Pancreas (tissue), 10 donors: ENCODE measurements at regions not wholly inside any gene's neighbourhood (a gene's known extent, or its start where the extent isn't known, plus 50 kb on each side); places are given as distances from the start of the nearest gene placed in this dataset.

Source experiments
- ATAC-seq, 4 donors: fragments of 200-7000 bp; cut with Tn5 transposase; one replicate each; pipeline versions ENCODE4 v1.8.0 to v1.9.1; 2020; ENCODE audit warnings: mild to moderate bottlenecking in 4 of 4, moderate library complexity in 4 of 4
- DNase-seq, 6 donors: peaks; one replicate each; pipeline ENCODE4 v3.0.0-alpha.2; 2020
- FAIRE-seq: peaks from 2 replicates; lab custom pipeline; 2012; peaks lifted over from hg19 to GRCh38; lab: Jason Lieb, UNC
- H3K27ac ChIP-seq, 4 donors: fragments of 200-600 bp; sonication (generic); 1 replicate in 3 of 4; 2 replicates in 1 of 4; pipeline versions ENCODE4 v1.5.0 to v1.8.0; 2020
- H3K27me3 ChIP-seq, 4 donors: fragments of 200-600 bp; one replicate each; pipeline ENCODE4 v1.8.0; 2021
- H3K36me3 ChIP-seq, 3 donors: fragments of 200-600 bp; sonication (generic) in 1 of 3; one replicate each; pipeline versions ENCODE4 v1.5.0 to v1.8.0; 2020 to 2021
- H3K4me1 ChIP-seq, 3 donors: fragments of 200-600 bp; one replicate each; pipeline ENCODE4 v1.8.0; 2021
- H3K4me3 ChIP-seq, 4 donors: fragments of 200-600 bp; sonication (generic) in 2 of 4; one replicate each; pipeline versions ENCODE4 v1.5.0 to v1.8.0; 2020 to 2021
- H3K9me3 ChIP-seq, 4 donors: fragments of 200-600 bp; one replicate each; pipeline ENCODE4 v1.8.0; 2021
- WGBS, 2 donors: extraction: QIAGEN DNeasy Blood & Tissue Kit; methylation state at CpG; one replicate each; pipeline ENCODE4 v1.1.7; 2013; 5-methylcytosine and 5-hydroxymethylcytosine counted together
- intact Hi-C, 3 donors: fragments of 100-400 bp; cut with DNase I; formaldehyde crosslinking; loops; one replicate each; pipeline versions ENCODE4 v1.11.1 to v1.14.2; 2022
- TF ChIP-seq, protein P1 (sequence below), 4 donors: fragments of 200-600 bp; sonication (generic) in 3 of 4; IDR thresholded peaks; one replicate each; pipeline versions ENCODE4 v1.5.0 to v1.8.0; 2021; ENCODE audit warnings: antibody characterized with exemption in 4 of 4
- donor health status: healthy with polysubstance abuse.
- donor health status: DM: no; HTN: no; CAD: no; lungs with moderate emphysema.
- donor health status: DM: no; HTN: no; CAD: no.
- donor health status: control.
- donor health status: control.
- donor health status: Bipolar disorder and iron deficiency.
- donor health status: DM: yes; HTN: yes; CAD: no.
- donor health status: DM: no; HTN: no; CAD: no.
- donor health status: DM: no; HTN: no; CAD: no.
- donor health status: DM: yes; HTN: yes; CAD: no.

DNA sequence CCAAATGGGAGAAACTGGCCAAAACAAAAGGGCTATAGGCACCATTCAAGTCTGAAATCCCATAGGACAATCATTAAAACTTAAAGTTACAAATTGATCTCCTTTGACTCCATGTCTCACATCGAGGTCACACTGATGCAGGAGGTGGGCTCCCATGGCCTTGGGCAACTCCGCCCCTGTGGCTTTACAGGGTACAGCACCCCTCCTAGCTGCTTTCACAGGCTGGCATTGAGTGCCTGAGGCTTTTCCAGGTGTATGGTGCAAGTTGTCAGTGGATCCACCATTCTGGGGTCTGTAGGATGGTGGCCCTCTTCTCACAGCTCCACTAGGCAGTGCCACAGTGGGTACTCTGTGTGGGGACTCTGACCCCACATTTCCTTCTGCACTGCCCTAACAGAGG is 662.1 kb downstream of the XPNPEP1 start:
- Histone ChIP-seq H3K4me3 (no peak overlapping the region), H3K27ac (no peak overlapping the region), H3K27me3 (no peaks in the 10 kb centered on the region), H3K9me3 (no peaks in the 10 kb centered on the region), H3K4me1 (no peaks in the 10 kb centered on the region), H3K36me3 (no peaks in the 10 kb centered on the region)
- DNase-seq (no peak), ATAC-seq (no peak), FAIRE-seq (no peak)
- WGBS, 2 donors = 59 to 60% methylated on average over 2 of the region's 2 CpGs
- intact Hi-C loops = no loop called here
- TF ChIP-seq, protein P1, sequence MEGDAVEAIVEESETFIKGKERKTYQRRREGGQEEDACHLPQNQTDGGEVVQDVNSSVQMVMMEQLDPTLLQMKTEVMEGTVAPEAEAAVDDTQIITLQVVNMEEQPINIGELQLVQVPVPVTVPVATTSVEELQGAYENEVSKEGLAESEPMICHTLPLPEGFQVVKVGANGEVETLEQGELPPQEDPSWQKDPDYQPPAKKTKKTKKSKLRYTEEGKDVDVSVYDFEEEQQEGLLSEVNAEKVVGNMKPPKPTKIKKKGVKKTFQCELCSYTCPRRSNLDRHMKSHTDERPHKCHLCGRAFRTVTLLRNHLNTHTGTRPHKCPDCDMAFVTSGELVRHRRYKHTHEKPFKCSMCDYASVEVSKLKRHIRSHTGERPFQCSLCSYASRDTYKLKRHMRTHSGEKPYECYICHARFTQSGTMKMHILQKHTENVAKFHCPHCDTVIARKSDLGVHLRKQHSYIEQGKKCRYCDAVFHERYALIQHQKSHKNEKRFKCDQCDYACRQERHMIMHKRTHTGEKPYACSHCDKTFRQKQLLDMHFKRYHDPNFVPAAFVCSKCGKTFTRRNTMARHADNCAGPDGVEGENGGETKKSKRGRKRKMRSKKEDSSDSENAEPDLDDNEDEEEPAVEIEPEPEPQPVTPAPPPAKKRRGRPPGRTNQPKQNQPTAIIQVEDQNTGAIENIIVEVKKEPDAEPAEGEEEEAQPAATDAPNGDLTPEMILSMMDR (IDR thresholded peaks at IDR 0.05) = no peak

DNA sequence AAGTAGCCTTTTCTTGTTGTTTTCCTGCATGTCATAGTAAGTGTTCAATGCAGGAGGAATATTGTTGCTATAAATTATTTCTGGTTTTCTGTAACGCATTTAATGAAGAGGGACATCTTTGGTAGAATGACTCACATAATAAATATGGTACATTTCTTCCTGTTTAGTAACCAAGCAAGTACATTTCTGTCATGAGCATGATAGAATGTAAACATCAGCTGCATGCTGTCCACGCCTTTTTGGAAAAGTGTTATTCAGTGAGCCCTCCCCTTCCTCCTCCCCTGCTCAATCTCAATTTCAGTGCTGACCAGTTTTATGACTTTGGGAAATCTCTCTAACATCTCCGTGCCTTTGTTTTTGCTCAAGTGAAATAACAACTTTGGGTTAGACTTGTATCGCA is 664.0 kb downstream of the XPNPEP1 start:
- H3K27me3 ChIP-seq = no peaks in the 10 kb centered on the region
- H3K36me3 ChIP-seq = no peaks in the 10 kb centered on the region
- ATAC-seq (no peak), FAIRE-seq (no peak), DNase-seq (no peak)
- no peak overlapping the region for H3K4me3 ChIP-seq
- H3K27ac ChIP-seq = no peak overlapping the region
- whole genome bisulfite sequencing, 2 donors = 61 to 71% methylated on average over 4 of the region's 4 CpGs
- intact Hi-C loops = no loop called here
- H3K4me1 ChIP-seq = no peaks in the 10 kb centered on the region
- H3K9me3 ChIP-seq = no peaks in the 10 kb centered on the region
- TF ChIP-seq, protein P1 (IDR thresholded peaks at IDR 0.05) = no peak

DNA sequence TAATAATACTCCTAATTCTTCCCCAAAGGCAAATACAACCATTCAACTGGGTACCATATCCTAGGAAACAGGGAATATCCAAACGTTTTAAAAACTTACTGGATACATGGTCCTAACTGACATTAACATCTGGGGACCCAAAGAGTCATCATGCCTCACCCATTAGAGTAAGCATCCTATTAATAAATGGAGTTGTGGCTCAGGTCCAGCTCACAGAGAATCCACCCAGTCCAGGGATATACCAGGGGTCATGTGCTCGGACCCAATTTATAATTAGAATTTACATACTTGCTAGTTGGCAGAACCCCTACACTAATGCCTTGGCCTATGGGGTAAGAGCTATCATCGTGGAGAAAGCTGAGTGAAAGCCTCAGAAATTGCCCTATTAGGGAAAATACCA is 670.0 kb downstream of the XPNPEP1 start:
- WGBS, 2 donors = 62 to 66% methylated on average over 3 of the region's 3 CpGs
- Histone ChIP-seq H3K27ac (no peak overlapping the region), H3K4me3 (no peak overlapping the region), H3K27me3 (no peaks in the 10 kb centered on the region), H3K9me3 (no peaks in the 10 kb centered on the region), H3K4me1 (no peaks in the 10 kb centered on the region), H3K36me3 (no peaks in the 10 kb centered on the region)
- ATAC-seq (no peak), DNase-seq (no peak), FAIRE-seq (no peak)
- intact Hi-C loops = no loop called here
- TF ChIP-seq, protein P1 (IDR thresholded peaks at IDR 0.05) = no peak

DNA sequence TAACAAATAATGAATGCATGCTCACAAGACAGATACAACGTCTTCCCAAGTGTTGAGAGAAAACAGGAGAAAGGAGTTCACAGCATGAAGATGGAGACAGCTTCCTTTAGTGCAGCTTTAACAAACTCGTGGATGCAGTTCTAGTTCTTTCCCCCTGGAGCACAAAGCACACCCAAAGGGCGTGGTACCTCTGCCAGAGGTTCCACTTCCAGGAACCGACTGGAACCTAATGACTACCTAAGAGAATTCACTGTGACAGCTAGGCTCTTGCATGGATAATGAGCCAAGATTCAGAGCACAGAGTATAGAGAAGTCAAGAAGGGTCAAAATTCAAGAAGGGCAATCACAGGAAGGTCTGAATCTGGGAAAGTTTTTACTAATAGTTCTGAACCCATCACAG is 673.2 kb downstream of the XPNPEP1 start:
- Histone ChIP-seq H3K27ac (no peak overlapping the region), H3K4me1 (no peaks in the 10 kb centered on the region), H3K4me3 (no peak overlapping the region), H3K27me3 (no peaks in the 10 kb centered on the region), H3K9me3 (no peaks in the 10 kb centered on the region), H3K36me3 (no peaks in the 10 kb centered on the region)
- ATAC-seq = no peak
- TF ChIP-seq, protein P1 (IDR thresholded peaks at IDR 0.05) = no peak
- DNase-seq = no peak
- WGBS, 2 donors = 53 to 63% methylated on average over 4 of the region's 4 CpGs
- FAIRE-seq = no peak
- intact Hi-C loops = no loop called here

DNA sequence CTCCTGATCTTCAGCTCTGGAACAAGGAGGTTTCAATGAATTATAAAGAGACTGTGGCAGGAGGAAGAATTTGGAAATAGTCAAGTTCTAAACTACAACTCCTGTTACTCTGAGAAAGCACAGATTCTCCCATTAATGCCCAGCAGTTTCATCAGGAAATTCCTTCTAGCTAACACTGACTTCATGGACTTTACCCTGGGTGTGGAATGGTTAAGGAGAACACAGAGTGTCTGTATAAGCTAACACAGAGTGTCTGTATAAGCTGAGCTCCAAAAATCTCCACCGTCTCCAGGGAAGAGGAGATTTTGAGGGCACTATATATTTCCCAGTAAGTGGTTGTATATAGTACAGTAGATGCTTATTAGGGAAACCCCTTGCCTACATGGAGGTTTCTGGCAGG is 675.5 kb downstream of the XPNPEP1 start:
- TF ChIP-seq, protein P1 (IDR thresholded peaks at IDR 0.05) = no peak
- DNase-seq = no peak
- 54 to 75% methylated on average over 1 of the region's 1 CpG for WGBS, 2 donors
- H3K4me1 ChIP-seq = no peaks in the 10 kb centered on the region
- intact Hi-C loops = no loop called here
- ATAC-seq = no peak
- H3K9me3 ChIP-seq = no peaks in the 10 kb centered on the region
- no peak overlapping the region for H3K27ac ChIP-seq
- no peak overlapping the region for H3K4me3 ChIP-seq
- no peak for FAIRE-seq
- no peaks in the 10 kb centered on the region for H3K27me3 ChIP-seq
- no peaks in the 10 kb centered on the region for H3K36me3 ChIP-seq
